ENCODE measurements at regions not wholly inside any gene's neighbourhood (a gene's known extent, or its start where the extent isn't known, plus 50 kb on each side); places are given as distances from the start of the nearest gene placed in this dataset.

GRCh38 chr6:130603391-130603790, 223.8 kb upstream of the SMLR1 start:
- TF ChIP-seq POLR2AphosphoS5 (IDR thresholded peaks at IDR 0.05) (no peak), EP300 (IDR thresholded peaks at IDR 0.05) (no peak), POLR2A (IDR thresholded peaks at IDR 0.05) (no peak)

All from suprapubic skin (tissue), 4 donors.